ENCODE measurements at regions not wholly inside any gene's neighbourhood (a gene's known extent, or its start where the extent isn't known, plus 50 kb on each side); places are given as distances from the start of the nearest gene placed in this dataset.

DNA sequence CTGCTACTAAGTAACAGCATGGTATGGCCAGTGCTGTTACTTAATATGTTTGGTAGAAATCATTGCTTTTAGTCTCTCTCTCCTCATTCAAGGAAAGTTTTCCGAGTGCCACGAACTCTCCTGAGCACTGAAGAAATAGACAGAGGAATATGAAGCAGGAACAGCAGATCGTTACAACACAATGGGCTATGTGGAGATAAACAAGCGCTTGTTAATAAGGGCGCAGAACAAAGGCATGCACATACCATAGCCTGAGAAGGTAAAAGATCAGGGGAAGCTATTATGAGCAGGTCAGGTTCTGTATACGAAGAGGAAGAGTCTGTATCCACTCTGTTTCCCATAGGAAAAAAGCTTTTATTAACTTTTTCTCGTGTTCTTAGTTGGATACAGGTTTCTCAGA is 156.2 kb upstream of the CPNE8 start:
- ChIA-PET CTCF (no interaction called here), POLR2A (no interaction called here)
- DNase-seq (ENCODE audit: extremely low spot score) = no peak
- TF ChIP-seq BHLHE40 (IDR thresholded peaks at IDR 0.05; ENCODE audit: borderline replicate concordance) (no peak), ARNT (IDR thresholded peaks at IDR 0.05) (no peak), L3MBTL2 (conservative IDR thresholded peaks at IDR 0.05) (no peak), FOXK2 (IDR thresholded peaks at IDR 0.05) (no peak), FOXA1 (IDR thresholded peaks at IDR 0.05) (no peak), SUZ12 (IDR thresholded peaks at IDR 0.05) (no peak), LEF1 (IDR thresholded peaks at IDR 0.05; ENCODE audit: borderline replicate concordance) (no peak), HDGF (IDR thresholded peaks at IDR 0.05; ENCODE audit: borderline replicate concordance) (no peak), SP1 (IDR thresholded peaks at IDR 0.05) (no peak), FOXM1 (IDR thresholded peaks at IDR 0.05; ENCODE audit: borderline replicate concordance) (no peak), CTBP1 (IDR thresholded peaks at IDR 0.05; ENCODE audit: borderline replicate concordance) (no peak), TARDBP (IDR thresholded peaks at IDR 0.05) (no peak), ZNF384 (IDR thresholded peaks at IDR 0.05) (no peak), NFRKB (IDR thresholded peaks at IDR 0.05) (no peak), ELF4 (IDR thresholded peaks at IDR 0.05) (no peak)
- TF ChIP-seq, protein P1, sequence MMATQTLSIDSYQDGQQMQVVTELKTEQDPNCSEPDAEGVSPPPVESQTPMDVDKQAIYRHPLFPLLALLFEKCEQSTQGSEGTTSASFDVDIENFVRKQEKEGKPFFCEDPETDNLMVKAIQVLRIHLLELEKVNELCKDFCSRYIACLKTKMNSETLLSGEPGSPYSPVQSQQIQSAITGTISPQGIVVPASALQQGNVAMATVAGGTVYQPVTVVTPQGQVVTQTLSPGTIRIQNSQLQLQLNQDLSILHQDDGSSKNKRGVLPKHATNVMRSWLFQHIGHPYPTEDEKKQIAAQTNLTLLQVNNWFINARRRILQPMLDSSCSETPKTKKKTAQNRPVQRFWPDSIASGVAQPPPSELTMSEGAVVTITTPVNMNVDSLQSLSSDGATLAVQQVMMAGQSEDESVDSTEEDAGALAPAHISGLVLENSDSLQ (IDR thresholded peaks at IDR 0.05) = no peak

DNA sequence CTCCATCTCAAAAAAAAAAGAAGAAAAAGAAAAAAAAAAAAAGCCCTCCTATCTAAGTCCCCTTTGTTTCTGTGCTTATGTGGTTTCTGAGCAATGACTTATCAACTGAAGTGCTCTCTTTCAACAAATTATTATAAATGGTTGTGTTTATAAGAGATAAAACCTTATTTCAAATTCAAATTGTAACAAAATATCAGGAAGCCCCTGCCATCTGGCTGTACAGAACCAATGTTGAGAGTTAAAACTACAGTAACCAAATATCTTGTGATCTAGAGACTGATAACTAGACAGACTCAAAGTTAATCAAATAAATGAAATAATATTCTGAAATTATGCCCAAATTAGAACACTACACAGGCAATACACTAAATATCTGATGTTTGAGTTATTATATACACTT is 143.0 kb upstream of the CPNE8 start:
- no peak for DNase-seq (ENCODE audit: extremely low spot score)
- TF ChIP-seq NFRKB (IDR thresholded peaks at IDR 0.05) = no peak
- TF ChIP-seq TARDBP (IDR thresholded peaks at IDR 0.05) = no peak
- no peak for TF ChIP-seq ZNF384 (IDR thresholded peaks at IDR 0.05)
- no peak for TF ChIP-seq L3MBTL2 (conservative IDR thresholded peaks at IDR 0.05)
- ChIA-PET POLR2A (interaction anchor here (0.6 kb wide), 1 partner anchor 127 kb away, joined by 3 read pairs; no protein-coding TSS in a partner anchor), CTCF (no interaction called here)

DNA sequence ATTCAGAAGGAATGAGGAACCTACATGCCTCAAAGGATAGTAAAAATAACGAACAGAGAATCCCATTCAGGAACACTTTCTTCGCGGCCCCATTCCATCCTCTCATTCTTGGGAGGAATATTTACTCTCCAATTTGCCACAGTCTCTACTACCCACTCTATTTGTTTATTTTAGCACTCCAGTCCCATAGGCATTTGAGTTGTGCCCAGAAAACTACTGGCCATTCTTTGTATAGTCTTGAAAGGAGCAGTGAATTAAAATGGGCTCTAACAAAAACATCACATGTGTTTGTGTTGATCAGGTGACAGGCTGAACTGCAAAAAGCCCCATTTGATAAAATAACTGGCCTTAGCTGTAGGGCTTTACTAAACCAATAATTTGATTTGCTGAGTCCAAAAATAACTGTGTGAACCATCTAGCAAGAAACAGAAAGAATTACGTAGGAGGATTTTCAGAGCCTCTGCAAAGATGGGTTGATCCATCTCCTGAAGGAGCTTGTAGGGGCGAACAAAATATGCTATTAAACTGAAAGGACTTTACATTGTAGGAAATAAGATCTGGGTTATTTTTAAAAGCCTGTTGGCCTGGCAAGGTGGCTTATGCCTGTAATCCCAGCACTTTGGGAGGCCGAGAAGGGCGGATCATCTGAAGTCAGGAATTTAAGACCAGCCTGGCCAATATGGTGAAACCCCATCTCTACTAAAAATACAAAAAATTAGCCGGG is 142.3 kb upstream of the CPNE8 start:
- ChIA-PET CTCF (no interaction called here), POLR2A (interaction anchor here (0.6 kb wide), 1 partner anchor 126 kb away, joined by 3 read pairs; no protein-coding TSS in a partner anchor)
- TF ChIP-seq BHLHE40 (IDR thresholded peaks at IDR 0.05; ENCODE audit: borderline replicate concordance) (no peak), SUZ12 (IDR thresholded peaks at IDR 0.05) (no peak), SP1 (IDR thresholded peaks at IDR 0.05) (no peak), HDGF (IDR thresholded peaks at IDR 0.05; ENCODE audit: borderline replicate concordance) (no peak), FOXM1 (IDR thresholded peaks at IDR 0.05; ENCODE audit: borderline replicate concordance) (no peak), FOXK2 (IDR thresholded peaks at IDR 0.05) (no peak)
- TF ChIP-seq, protein P1 (IDR thresholded peaks at IDR 0.05) = no peak
- DNase-seq (ENCODE audit: extremely low spot score) = peak; percentile 16

DNA sequence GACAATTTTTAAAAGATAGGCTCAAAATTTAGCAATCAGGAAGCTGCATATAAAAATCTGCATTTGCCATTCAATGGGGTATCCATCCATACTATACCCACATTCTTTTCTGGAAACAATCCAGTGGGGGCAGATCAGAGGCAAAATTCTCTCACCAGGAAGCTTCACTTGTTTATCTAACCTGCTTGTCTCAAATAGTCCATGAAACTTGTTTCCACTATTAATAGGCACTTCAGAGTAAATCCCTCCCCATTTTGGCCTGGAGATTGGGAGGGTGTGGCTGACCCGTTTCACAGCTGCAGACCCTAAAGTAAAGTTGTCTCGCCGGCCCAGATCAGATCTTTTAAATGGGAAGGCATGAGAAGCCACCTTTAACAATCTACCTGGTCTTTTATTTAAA is 139.4 kb upstream of the CPNE8 start:
- POLR2A ChIA-PET = interaction anchor here (1.0 kb wide), 1 partner anchor 140 kb away, joined by 4 read pairs; no protein-coding TSS in a partner anchor
- no peak for TF ChIP-seq ARNT (IDR thresholded peaks at IDR 0.05)
- no peak for TF ChIP-seq LEF1 (IDR thresholded peaks at IDR 0.05; ENCODE audit: borderline replicate concordance)
- TF ChIP-seq TARDBP (IDR thresholded peaks at IDR 0.05) = no peak
- TF ChIP-seq CTBP1 (IDR thresholded peaks at IDR 0.05; ENCODE audit: borderline replicate concordance) = no peak
- no peak for TF ChIP-seq SP1 (IDR thresholded peaks at IDR 0.05)
- TF ChIP-seq FOXM1 (IDR thresholded peaks at IDR 0.05; ENCODE audit: borderline replicate concordance) = no peak
- TF ChIP-seq L3MBTL2 (conservative IDR thresholded peaks at IDR 0.05) = no peak
- TF ChIP-seq HDGF (IDR thresholded peaks at IDR 0.05; ENCODE audit: borderline replicate concordance) = no peak
- TF ChIP-seq ELF4 (IDR thresholded peaks at IDR 0.05) = no peak
- CTCF ChIA-PET = interaction anchor here (0.7 kb wide), 1 partner anchor 163 kb away, joined by 5 read pairs; no protein-coding TSS in a partner anchor
- DNase-seq (ENCODE audit: extremely low spot score) = no peak

DNA sequence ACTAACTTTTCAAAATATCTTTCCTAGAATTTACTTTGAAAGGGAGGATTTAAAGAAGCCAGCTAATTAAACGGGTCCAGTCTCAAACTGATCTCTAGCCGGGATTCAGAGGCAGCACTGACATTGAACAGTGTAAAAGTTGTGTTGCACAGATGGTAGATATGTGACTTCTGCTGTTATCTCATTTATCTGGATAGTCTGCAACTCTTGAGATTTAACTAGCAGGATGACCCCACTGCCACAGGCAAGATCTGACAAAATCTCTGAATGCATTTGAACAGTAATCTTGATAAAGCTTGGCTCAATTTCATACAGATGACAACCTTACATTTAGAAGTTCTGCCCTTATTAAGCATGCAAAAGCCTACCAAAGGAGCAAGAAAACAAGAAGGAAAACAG is 138.0 kb upstream of the CPNE8 start:
- POLR2A ChIA-PET = interaction anchor here (1.1 kb wide), 1 partner anchor 139 kb away, joined by 6 read pairs; the partner anchor contains the start of gene CPNE8
- TF ChIP-seq CTBP1 (IDR thresholded peaks at IDR 0.05; ENCODE audit: borderline replicate concordance) (no peak), TARDBP (IDR thresholded peaks at IDR 0.05) (no peak), ARNT (IDR thresholded peaks at IDR 0.05) (no peak), L3MBTL2 (conservative IDR thresholded peaks at IDR 0.05) (no peak), SP1 (IDR thresholded peaks at IDR 0.05) (no peak), BHLHE40 (IDR thresholded peaks at IDR 0.05; ENCODE audit: borderline replicate concordance) (no peak)
- DNase-seq (ENCODE audit: extremely low spot score) = no peak
- CTCF ChIA-PET = interaction anchor here (1.1 kb wide), 1 partner anchor 137 kb away, joined by 4 read pairs; no protein-coding TSS in a partner anchor

DNA sequence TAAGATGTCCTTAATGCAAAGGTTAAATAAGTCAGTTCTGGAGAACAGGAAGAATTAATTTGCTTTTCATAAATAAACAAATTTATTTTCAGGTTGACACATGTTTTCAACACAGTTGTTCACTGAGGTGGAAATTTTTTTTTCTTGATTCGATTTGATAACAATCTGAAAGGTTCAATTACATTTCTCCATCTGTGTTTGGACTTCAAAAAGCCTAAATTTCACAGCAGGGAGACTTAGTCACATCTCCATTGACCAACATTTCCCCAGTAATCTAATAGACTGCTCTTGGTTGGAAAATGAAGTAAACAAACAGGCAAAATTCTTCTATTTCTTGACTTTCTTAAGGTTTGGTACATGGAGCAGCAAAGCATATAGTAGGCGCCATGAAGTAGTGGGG is 134.9 kb upstream of the CPNE8 start:
- no peak for DNase-seq (ENCODE audit: extremely low spot score)
- no peak for TF ChIP-seq TARDBP (IDR thresholded peaks at IDR 0.05)
- TF ChIP-seq SUZ12 (IDR thresholded peaks at IDR 0.05) = no peak
- no peak for TF ChIP-seq FOXM1 (IDR thresholded peaks at IDR 0.05; ENCODE audit: borderline replicate concordance)
- no peak for TF ChIP-seq BHLHE40 (IDR thresholded peaks at IDR 0.05; ENCODE audit: borderline replicate concordance)
- TF ChIP-seq, protein P1 (IDR thresholded peaks at IDR 0.05) = no peak
- TF ChIP-seq FOXK2 (IDR thresholded peaks at IDR 0.05) = no peak
- TF ChIP-seq FOXA1 (IDR thresholded peaks at IDR 0.05) = no peak
- no peak for TF ChIP-seq CTBP1 (IDR thresholded peaks at IDR 0.05; ENCODE audit: borderline replicate concordance)
- TF ChIP-seq ELF4 (IDR thresholded peaks at IDR 0.05) = no peak
- TF ChIP-seq LEF1 (IDR thresholded peaks at IDR 0.05; ENCODE audit: borderline replicate concordance) = no peak
- no peak for TF ChIP-seq NFRKB (IDR thresholded peaks at IDR 0.05)
- no peak for TF ChIP-seq ZNF384 (IDR thresholded peaks at IDR 0.05)
- no peak for TF ChIP-seq SP1 (IDR thresholded peaks at IDR 0.05)
- no peak for TF ChIP-seq ARNT (IDR thresholded peaks at IDR 0.05)
- no peak for TF ChIP-seq L3MBTL2 (conservative IDR thresholded peaks at IDR 0.05)
- TF ChIP-seq HDGF (IDR thresholded peaks at IDR 0.05; ENCODE audit: borderline replicate concordance) = no peak
- POLR2A ChIA-PET = interaction anchor here (1.4 kb wide), 1 partner anchor 135 kb away, joined by 5 read pairs; the partner anchor contains the start of gene CPNE8
- CTCF ChIA-PET = interaction anchor here (0.7 kb wide), 1 partner anchor 246 kb away, joined by 3 read pairs; no protein-coding TSS in a partner anchor
